ENCODE measurements at regions not wholly inside any gene's neighbourhood (a gene's known extent, or its start where the extent isn't known, plus 50 kb on each side); places are given as distances from the start of the nearest gene placed in this dataset.

- no peak overlapping the region for H3K4me2 ChIP-seq (ENCODE audit: control insufficient read depth, extremely low read depth, insufficient read depth, low read depth, low read length)
- no peak overlapping the region for H3K9ac ChIP-seq (ENCODE audit: control insufficient read depth, extremely low read depth, insufficient read depth, low read length)
- H3K4me1 ChIP-seq (ENCODE audit: control insufficient read depth, extremely low read depth, insufficient read depth, low read length), result no peaks in the 10 kb centered on the region
- no peak overlapping the region for H3K4me3 ChIP-seq (ENCODE audit: control insufficient read depth in 2 of 3, extremely low read depth in 1 of 3, insufficient read depth in 2 of 3, low read depth in 1 of 3, low read length in 3 of 3)
- H3K27ac ChIP-seq (ENCODE audit: control insufficient read depth, insufficient read depth, low read length), result no peak overlapping the region
- H3K9me1 ChIP-seq (ENCODE audit: control insufficient read depth, extremely low read depth, insufficient read depth, low read length), result no peaks in the 10 kb centered on the region
- TF ChIP-seq, protein P1, sequence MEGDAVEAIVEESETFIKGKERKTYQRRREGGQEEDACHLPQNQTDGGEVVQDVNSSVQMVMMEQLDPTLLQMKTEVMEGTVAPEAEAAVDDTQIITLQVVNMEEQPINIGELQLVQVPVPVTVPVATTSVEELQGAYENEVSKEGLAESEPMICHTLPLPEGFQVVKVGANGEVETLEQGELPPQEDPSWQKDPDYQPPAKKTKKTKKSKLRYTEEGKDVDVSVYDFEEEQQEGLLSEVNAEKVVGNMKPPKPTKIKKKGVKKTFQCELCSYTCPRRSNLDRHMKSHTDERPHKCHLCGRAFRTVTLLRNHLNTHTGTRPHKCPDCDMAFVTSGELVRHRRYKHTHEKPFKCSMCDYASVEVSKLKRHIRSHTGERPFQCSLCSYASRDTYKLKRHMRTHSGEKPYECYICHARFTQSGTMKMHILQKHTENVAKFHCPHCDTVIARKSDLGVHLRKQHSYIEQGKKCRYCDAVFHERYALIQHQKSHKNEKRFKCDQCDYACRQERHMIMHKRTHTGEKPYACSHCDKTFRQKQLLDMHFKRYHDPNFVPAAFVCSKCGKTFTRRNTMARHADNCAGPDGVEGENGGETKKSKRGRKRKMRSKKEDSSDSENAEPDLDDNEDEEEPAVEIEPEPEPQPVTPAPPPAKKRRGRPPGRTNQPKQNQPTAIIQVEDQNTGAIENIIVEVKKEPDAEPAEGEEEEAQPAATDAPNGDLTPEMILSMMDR (optimal IDR thresholded peaks at IDR 0.05 in 1 of 3, IDR thresholded peaks at IDR 0.05 in 1 of 3, conservative IDR thresholded peaks at IDR 0.05 in 1 of 3; ENCODE audit: extremely low read depth in 1 of 3, insufficient read depth in 2 of 3, low read length in 3 of 3), result no peak
- no peak for TF ChIP-seq EZH2 (IDR thresholded peaks at IDR 0.05; ENCODE audit: low read length)
- no peaks in the 10 kb centered on the region for H4K20me1 ChIP-seq (ENCODE audit: control insufficient read depth, extremely low read depth, insufficient read depth, low read length)
- FAIRE-seq (no peak), DNase-seq (ENCODE audit: low read depth, low spot score) (no peak)
- H3K79me2 ChIP-seq (ENCODE audit: control insufficient read depth, insufficient read depth, low read length), result no peaks in the 10 kb centered on the region
- H3K27me3 ChIP-seq (ENCODE audit: control insufficient read depth, extremely low read depth, insufficient read depth, low read length), result no peaks in the 10 kb centered on the region
- no peak overlapping the region for H2AFZ ChIP-seq (ENCODE audit: control insufficient read depth, low read length)
- no peaks in the 10 kb centered on the region for H3K9me3 ChIP-seq (ENCODE audit: control insufficient read depth, low read depth, low read length)
- H3K36me3 ChIP-seq (ENCODE audit: control insufficient read depth in 2 of 2, extremely low read depth in 1 of 2, insufficient read depth in 2 of 2, low read length in 2 of 2), result no peaks in the 10 kb centered on the region
- dilution Hi-C loops (cut with MboI; ENCODE audit: extremely low pct_ligation_motif_present, low sequenced_read_pairs), result no loop called here
Observed at GRCh38 chrX:129065895-129066294, 457.4 kb downstream of the SMARCA1 start.

DNA sequence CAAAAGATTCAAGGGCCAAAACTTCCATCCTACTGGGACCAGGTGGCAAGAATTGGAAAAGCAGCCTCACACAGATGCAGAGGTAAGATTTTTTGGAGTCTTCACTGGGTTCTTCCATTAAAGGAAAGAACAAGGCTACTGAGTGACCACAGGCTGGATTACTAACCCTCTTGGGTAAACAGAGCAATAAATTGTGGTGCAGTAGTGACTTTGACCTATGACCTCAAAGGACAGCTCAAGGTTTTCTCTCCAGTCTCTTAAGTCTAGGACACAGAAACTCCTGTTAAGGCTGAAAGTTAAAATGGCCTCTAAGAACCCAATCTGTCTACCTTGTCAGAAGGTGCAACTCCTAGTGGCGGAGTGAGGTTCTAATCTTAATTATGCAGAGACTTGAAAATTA lies 464.9 kb downstream of the SMARCA1 start:
- H3K4me1 ChIP-seq (ENCODE audit: control insufficient read depth, extremely low read depth, insufficient read depth, low read length), result no peaks in the 10 kb centered on the region
- H3K79me2 ChIP-seq (ENCODE audit: control insufficient read depth, insufficient read depth, low read length), result no peaks in the 10 kb centered on the region
- no peak for FAIRE-seq
- H2AFZ ChIP-seq (ENCODE audit: control insufficient read depth, low read length), result no peak overlapping the region
- H3K4me2 ChIP-seq (ENCODE audit: control insufficient read depth, extremely low read depth, insufficient read depth, low read depth, low read length), result no peak overlapping the region
- H3K27me3 ChIP-seq (ENCODE audit: control insufficient read depth, extremely low read depth, insufficient read depth, low read length), result no peaks in the 10 kb centered on the region
- no peak overlapping the region for H3K9ac ChIP-seq (ENCODE audit: control insufficient read depth, extremely low read depth, insufficient read depth, low read length)
- no peaks in the 10 kb centered on the region for H3K9me1 ChIP-seq (ENCODE audit: control insufficient read depth, extremely low read depth, insufficient read depth, low read length)
- H3K4me3 ChIP-seq (ENCODE audit: control insufficient read depth in 2 of 3, extremely low read depth in 1 of 3, insufficient read depth in 2 of 3, low read depth in 1 of 3, low read length in 3 of 3), result no peak overlapping the region
- no peaks in the 10 kb centered on the region for H4K20me1 ChIP-seq (ENCODE audit: control insufficient read depth, extremely low read depth, insufficient read depth, low read length)
- no peaks in the 10 kb centered on the region for H3K9me3 ChIP-seq (ENCODE audit: control insufficient read depth, low read depth, low read length)
- H3K36me3 ChIP-seq (ENCODE audit: control insufficient read depth in 2 of 2, extremely low read depth in 1 of 2, insufficient read depth in 2 of 2, low read length in 2 of 2), result no peaks in the 10 kb centered on the region
- dilution Hi-C loops (cut with MboI; ENCODE audit: extremely low pct_ligation_motif_present, low sequenced_read_pairs), result no loop called here
- TF ChIP-seq, protein P1 (optimal IDR thresholded peaks at IDR 0.05 in 1 of 3, IDR thresholded peaks at IDR 0.05 in 1 of 3, conservative IDR thresholded peaks at IDR 0.05 in 1 of 3; ENCODE audit: extremely low read depth in 1 of 3, insufficient read depth in 2 of 3, low read length in 3 of 3), result no peak
- TF ChIP-seq EZH2 (IDR thresholded peaks at IDR 0.05; ENCODE audit: low read length), result no peak
- no peak for DNase-seq (ENCODE audit: low read depth, low spot score)
- no peak overlapping the region for H3K27ac ChIP-seq (ENCODE audit: control insufficient read depth, insufficient read depth, low read length)

All from keratinocyte (primary cell).